WTC11 (cell line): ENCODE measurements at regions not wholly inside any gene's neighbourhood (a gene's known extent, or its start where the extent isn't known, plus 50 kb on each side); places are given as distances from the start of the nearest gene placed in this dataset.

Source experiments
- CREB1 ChIP-seq: sonication (generic); formaldehyde crosslinking; IDR thresholded peaks from 2 replicates; pipeline ENCODE4 v1.8.0; 2023; ENCODE audit warnings: mild to moderate bottlenecking, missing genetic modification reagents
- E2F4 ChIP-seq: sonication (generic); formaldehyde crosslinking; IDR thresholded peaks from 2 replicates; pipeline ENCODE4 v1.8.1; 2022; ENCODE audit warnings: low read depth, mild to moderate bottlenecking, moderate library complexity, missing genetic modification reagents, borderline replicate concordance
- ELF4 ChIP-seq: sonication (generic); formaldehyde crosslinking; IDR thresholded peaks from 2 replicates; pipeline ENCODE4 v1.8.1; 2022; ENCODE audit warnings: low read depth, mild to moderate bottlenecking, moderate library complexity, missing genetic modification reagents
- JUN ChIP-seq: sonication (generic); formaldehyde crosslinking; IDR thresholded peaks from 2 replicates; pipeline ENCODE4 v1.8.0; 2023; ENCODE audit warnings: mild to moderate bottlenecking, missing genetic modification reagents
- NR2C2 ChIP-seq: sonication (generic); formaldehyde crosslinking; IDR thresholded peaks from 2 replicates; pipeline ENCODE4 v1.8.0; 2022; ENCODE audit warnings: mild to moderate bottlenecking, missing genetic modification reagents
- RORB ChIP-seq: fragments of 250-450 bp; sonication (Bioruptor Pico); IDR thresholded peaks from 2 replicates; pipeline ENCODE4 v1.9.0; 2021; ENCODE audit warnings: mild to moderate bottlenecking
- SP1 ChIP-seq: sonication (generic); formaldehyde crosslinking; conservative IDR thresholded peaks from 2 replicates; pipeline ENCODE4 v1.8.1; 2022; ENCODE audit warnings: missing genetic modification reagents
- ZNF396 ChIP-seq: fragments of 250-450 bp; sonication (Bioruptor Pico); IDR thresholded peaks from 2 replicates; pipeline ENCODE4 v1.8.0; 2021; ENCODE audit warnings: mild to moderate bottlenecking, moderate library complexity, borderline replicate concordance
- TF ChIP-seq, protein P1 (sequence below): fragments of 200-600 bp; IDR thresholded peaks from 2 replicates; pipeline ENCODE4 v1.8.0; 2022; ENCODE audit warnings: antibody characterized with exemption
- TF ChIP-seq, protein P2 (sequence below): sonication (generic); formaldehyde crosslinking; IDR thresholded peaks from 2 replicates; pipeline ENCODE4 v1.8.1; 2023; ENCODE audit warnings: mild to moderate bottlenecking, missing genetic modification reagents, moderate library complexity
- TF ChIP-seq, protein P3 (sequence below): sonication (generic); formaldehyde crosslinking; conservative IDR thresholded peaks from 2 replicates; pipeline ENCODE4 v1.8.1; 2023; ENCODE audit warnings: mild to moderate bottlenecking, low read depth, missing genetic modification reagents, moderate library complexity

GRCh38 chr2:12282780-12283695, 433.7 kb upstream of the TRIB2 start:
- TF ChIP-seq SP1 (CRISPR knock-in tag) (no peak), CREB1 (CRISPR knock-in tag) (no peak), ELF4 (no peak), RORB (CRISPR knock-in tag) (no peak), JUN (CRISPR knock-in tag) (no peak), NR2C2 (CRISPR knock-in tag) (no peak), ZNF396 (CRISPR knock-in tag) (no peak), E2F4 (CRISPR knock-in tag) (no peak)
- TF ChIP-seq, protein P1, sequence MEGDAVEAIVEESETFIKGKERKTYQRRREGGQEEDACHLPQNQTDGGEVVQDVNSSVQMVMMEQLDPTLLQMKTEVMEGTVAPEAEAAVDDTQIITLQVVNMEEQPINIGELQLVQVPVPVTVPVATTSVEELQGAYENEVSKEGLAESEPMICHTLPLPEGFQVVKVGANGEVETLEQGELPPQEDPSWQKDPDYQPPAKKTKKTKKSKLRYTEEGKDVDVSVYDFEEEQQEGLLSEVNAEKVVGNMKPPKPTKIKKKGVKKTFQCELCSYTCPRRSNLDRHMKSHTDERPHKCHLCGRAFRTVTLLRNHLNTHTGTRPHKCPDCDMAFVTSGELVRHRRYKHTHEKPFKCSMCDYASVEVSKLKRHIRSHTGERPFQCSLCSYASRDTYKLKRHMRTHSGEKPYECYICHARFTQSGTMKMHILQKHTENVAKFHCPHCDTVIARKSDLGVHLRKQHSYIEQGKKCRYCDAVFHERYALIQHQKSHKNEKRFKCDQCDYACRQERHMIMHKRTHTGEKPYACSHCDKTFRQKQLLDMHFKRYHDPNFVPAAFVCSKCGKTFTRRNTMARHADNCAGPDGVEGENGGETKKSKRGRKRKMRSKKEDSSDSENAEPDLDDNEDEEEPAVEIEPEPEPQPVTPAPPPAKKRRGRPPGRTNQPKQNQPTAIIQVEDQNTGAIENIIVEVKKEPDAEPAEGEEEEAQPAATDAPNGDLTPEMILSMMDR, result no peak
- TF ChIP-seq, protein P2, sequence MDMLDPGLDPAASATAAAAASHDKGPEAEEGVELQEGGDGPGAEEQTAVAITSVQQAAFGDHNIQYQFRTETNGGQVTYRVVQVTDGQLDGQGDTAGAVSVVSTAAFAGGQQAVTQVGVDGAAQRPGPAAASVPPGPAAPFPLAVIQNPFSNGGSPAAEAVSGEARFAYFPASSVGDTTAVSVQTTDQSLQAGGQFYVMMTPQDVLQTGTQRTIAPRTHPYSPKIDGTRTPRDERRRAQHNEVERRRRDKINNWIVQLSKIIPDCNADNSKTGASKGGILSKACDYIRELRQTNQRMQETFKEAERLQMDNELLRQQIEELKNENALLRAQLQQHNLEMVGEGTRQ (CRISPR knock-in tag), result no peak
- TF ChIP-seq, protein P3, sequence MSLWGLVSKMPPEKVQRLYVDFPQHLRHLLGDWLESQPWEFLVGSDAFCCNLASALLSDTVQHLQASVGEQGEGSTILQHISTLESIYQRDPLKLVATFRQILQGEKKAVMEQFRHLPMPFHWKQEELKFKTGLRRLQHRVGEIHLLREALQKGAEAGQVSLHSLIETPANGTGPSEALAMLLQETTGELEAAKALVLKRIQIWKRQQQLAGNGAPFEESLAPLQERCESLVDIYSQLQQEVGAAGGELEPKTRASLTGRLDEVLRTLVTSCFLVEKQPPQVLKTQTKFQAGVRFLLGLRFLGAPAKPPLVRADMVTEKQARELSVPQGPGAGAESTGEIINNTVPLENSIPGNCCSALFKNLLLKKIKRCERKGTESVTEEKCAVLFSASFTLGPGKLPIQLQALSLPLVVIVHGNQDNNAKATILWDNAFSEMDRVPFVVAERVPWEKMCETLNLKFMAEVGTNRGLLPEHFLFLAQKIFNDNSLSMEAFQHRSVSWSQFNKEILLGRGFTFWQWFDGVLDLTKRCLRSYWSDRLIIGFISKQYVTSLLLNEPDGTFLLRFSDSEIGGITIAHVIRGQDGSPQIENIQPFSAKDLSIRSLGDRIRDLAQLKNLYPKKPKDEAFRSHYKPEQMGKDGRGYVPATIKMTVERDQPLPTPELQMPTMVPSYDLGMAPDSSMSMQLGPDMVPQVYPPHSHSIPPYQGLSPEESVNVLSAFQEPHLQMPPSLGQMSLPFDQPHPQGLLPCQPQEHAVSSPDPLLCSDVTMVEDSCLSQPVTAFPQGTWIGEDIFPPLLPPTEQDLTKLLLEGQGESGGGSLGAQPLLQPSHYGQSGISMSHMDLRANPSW (CRISPR knock-in tag), result no peak
